ENCODE measurements at regions not wholly inside any gene's neighbourhood (a gene's known extent, or its start where the extent isn't known, plus 50 kb on each side); places are given as distances from the start of the nearest gene placed in this dataset.

DNA sequence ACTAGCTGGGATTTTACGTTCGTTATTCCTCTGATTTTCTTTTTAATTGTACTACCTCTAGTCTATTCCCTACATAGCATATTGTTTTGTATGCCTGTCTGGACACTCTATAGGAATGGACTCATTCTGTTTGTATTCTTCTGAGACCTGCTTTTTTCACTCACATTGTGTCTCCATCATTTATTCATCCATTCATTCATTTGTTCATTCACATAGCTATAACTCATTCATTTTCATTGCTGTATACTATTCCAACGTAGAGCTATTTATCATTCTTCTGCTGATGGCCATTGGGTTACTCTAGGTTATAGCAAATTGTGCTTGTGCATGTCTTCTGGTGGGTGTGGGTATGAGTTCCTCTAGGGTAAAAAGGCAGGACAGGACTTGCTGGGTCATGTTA, 74.0 kb upstream of the SLC6A6 start:
- no peak for DNase-seq (ENCODE audit: low read depth)
- in situ Hi-C loops (cut with HindIII; ENCODE audit: low pct_unique_long_range_greater_than_20kb, low sequenced_read_pairs): no loop called here

DNA sequence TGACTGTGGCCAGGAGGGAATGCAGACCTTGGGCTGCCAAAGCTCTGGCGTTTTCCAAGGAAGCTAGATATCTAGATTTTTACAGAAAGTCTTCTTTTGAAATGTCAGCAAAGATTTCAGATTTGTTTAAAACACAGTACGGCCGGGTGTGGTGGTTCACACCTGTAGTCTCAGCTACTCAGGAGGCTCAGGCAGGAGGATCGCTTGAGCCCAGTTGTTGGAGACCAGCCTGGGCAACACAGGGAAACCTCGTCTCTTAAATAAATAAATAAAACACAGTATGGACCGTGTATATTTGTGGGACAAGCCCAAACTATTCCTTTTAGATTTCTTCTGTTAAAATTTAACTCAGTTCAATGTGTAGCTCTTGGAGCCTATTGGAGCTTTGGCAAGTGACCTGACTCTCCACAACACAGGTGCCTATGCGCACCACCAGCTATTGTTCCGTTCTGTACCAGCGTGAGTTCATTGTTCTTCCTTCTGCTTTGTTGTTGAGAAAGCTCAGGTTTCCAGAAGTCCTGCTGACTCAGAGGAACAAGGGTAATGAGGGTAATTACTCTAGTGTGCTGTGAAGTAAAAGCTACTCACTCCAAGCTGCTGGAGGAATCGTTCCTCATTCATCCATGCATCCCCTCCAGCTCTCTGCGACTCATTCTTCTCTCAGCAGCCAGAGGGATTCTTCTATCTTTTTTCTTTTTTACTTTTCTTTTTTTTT, 73.1 kb upstream of the SLC6A6 start:
- peak; percentile 87 for DNase-seq (ENCODE audit: low read depth)
- in situ Hi-C loops (cut with HindIII; ENCODE audit: low pct_unique_long_range_greater_than_20kb, low sequenced_read_pairs): no loop called here

DNA sequence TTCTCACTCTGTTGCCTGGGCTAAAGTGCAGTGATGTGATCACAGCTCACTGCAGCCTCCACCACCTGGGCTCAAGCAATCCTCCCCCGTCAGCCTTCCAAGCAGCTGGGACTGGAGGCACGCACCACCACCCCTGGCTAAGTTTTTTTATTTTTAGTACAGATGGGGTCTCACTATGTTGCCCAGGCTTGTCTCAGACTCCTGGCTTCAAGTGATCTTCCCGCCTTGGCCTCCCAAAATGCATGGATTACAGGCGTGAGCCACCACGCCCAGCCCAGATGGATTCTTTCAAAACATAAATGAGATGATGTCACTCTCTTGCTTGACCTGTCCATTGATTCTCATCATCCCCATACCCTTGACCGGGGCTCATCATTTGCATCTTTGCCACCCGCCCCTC, 72.6 kb upstream of the SLC6A6 start:
- in situ Hi-C loops (cut with HindIII; ENCODE audit: low pct_unique_long_range_greater_than_20kb, low sequenced_read_pairs): no loop called here
- no peak for DNase-seq (ENCODE audit: low read depth)

DNA sequence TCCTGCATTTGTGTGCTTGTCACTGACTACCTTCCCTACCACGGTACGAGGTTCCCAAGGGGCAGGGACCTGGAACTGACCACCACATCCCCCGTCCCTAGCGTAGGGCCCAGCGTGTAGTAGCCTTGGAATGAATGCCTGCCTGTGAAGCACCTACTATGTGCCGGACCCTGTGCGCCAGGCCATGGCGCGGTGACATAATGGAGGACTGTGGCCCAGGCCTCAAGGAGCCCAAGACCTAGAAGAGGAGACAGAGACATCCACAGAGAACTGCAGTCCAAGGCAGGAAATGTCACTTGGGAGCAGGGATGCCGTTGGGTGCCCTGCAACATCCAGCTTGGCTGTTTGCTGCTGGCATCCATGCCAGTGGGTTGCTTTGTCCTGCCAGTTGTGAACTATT, 71.9 kb upstream of the SLC6A6 start:
- no peak for DNase-seq (ENCODE audit: low read depth)
- in situ Hi-C loops (cut with HindIII; ENCODE audit: low pct_unique_long_range_greater_than_20kb, low sequenced_read_pairs): no loop called here

DNA sequence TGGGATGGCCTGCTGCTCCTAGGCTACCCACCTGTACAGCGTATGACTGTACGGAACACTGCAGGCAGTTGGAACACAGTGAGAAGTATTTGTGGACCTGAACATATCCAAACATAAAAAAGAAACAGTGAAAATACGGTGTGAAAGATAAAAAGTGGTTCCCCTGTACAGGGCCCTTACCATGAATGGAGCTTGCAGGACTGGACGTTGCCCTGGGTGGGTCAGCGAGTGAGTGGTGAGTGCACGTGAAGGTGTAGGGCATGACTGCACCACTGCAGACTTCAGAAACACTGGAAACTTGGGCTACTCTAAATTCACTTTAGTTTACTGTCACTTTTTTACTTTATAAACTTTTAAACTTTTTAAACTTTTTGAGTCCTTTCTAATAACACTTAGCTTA, 71.2 kb upstream of the SLC6A6 start:
- no peak for DNase-seq (ENCODE audit: low read depth)
- in situ Hi-C loops (cut with HindIII; ENCODE audit: low pct_unique_long_range_greater_than_20kb, low sequenced_read_pairs): no loop called here

DNA sequence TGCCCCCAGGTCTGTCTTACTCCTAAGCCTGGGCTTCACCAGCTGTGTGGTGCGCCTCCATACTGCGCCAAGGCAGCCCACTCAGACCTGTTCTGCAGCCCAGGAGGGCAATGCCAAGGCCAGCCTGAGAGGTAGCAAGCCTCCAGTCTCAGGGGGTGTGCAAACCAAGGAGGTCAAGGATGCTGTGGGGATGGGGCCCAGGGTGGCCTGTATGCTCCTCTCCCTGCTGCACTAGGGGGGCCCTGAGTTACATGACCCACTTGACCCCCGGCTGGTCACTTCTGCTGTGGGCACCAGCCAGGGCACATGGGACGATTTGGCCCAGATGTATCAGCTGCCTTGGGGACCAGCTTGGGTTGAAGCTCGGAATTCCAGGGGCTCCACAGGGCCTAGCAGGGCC, 70.0 kb upstream of the SLC6A6 start:
- no peak for DNase-seq (ENCODE audit: low read depth)
- in situ Hi-C loops (cut with HindIII; ENCODE audit: low pct_unique_long_range_greater_than_20kb, low sequenced_read_pairs): no loop called here

DNA sequence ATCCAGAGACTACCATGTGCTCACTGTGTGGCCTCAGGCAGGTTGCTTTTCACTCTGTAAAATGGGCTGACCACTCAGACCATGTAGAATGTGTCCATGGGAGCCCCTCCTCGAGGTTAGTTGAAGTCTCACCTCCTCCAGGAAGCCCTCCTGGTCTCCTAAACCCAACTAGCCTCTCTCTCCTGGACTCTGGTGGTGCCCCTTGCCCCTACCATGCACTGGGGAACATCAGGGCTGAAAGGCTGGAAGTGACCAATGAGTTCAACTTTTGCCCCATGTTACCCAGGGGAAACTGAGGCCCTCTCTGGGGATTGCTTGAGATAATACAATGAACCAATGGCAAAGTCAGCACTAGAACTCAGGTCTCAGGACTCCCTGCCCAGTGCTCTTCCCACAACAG, 69.2 kb upstream of the SLC6A6 start:
- in situ Hi-C loops (cut with HindIII; ENCODE audit: low pct_unique_long_range_greater_than_20kb, low sequenced_read_pairs): no loop called here
- no peak for DNase-seq (ENCODE audit: low read depth)

DNA sequence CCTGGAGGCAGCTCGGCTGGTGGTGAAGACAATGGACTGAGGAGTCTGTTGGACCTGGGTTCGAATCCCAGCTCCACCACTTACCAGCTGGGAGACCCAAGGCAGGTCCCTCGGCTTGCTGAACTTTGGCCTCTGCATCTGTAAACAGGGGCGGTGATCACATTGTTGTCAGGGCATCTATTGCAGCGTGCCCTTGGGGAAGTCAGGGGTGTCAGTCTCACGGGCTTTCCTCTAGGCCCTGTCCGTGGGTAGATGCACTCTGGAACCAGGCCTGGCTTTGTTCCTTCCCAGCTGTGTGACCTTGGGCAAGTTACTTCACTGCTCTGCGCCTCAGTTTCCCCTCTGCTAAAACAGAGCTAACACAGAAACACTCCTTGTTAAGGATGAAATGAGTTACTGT, 68.8 kb upstream of the SLC6A6 start:
- in situ Hi-C loops (cut with HindIII; ENCODE audit: low pct_unique_long_range_greater_than_20kb, low sequenced_read_pairs): no loop called here
- no peak for DNase-seq (ENCODE audit: low read depth)

DNA sequence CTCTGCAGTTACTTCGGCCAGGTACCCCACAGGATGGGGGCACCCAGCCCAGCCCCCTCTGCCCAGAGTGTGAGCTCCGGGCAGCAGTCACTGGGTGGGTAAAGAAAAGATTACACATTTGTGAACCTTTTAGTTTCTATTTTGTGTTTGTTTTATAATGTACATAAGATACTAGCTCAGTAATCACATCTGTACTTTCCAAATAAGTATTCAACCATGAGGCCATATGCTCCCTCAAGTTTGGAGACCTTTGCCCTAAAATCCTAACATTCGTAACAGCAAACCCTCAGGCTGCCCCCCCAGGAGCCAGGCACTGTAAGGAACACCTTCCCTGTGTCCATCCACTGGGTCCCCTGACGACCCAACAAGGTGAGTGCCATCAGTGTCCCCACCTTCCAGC, 68.3 kb upstream of the SLC6A6 start:
- in situ Hi-C loops (cut with HindIII; ENCODE audit: low pct_unique_long_range_greater_than_20kb, low sequenced_read_pairs): no loop called here
- no peak for DNase-seq (ENCODE audit: low read depth)

DNA sequence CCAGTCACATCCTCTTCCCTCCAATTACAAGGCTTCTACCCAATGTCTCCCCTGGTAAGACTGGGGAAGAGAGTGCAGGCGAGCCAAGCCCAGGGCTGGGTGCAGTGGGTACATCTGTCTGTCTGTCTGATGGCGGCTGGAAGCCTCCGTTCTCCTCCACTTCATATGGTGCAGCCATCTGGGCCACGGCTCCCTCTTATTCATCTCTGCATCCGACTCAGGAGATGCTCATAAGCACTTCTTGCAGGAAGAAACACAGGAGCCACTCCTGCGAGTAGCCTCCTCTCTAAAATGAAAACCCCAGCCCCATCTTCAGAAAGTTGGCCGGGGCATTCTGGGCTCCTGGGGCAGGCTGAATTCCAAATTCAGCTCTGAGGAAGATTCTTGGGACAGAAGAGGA, 67.5 kb upstream of the SLC6A6 start:
- in situ Hi-C loops (cut with HindIII; ENCODE audit: low pct_unique_long_range_greater_than_20kb, low sequenced_read_pairs): no loop called here
- no peak for DNase-seq (ENCODE audit: low read depth)

DNA sequence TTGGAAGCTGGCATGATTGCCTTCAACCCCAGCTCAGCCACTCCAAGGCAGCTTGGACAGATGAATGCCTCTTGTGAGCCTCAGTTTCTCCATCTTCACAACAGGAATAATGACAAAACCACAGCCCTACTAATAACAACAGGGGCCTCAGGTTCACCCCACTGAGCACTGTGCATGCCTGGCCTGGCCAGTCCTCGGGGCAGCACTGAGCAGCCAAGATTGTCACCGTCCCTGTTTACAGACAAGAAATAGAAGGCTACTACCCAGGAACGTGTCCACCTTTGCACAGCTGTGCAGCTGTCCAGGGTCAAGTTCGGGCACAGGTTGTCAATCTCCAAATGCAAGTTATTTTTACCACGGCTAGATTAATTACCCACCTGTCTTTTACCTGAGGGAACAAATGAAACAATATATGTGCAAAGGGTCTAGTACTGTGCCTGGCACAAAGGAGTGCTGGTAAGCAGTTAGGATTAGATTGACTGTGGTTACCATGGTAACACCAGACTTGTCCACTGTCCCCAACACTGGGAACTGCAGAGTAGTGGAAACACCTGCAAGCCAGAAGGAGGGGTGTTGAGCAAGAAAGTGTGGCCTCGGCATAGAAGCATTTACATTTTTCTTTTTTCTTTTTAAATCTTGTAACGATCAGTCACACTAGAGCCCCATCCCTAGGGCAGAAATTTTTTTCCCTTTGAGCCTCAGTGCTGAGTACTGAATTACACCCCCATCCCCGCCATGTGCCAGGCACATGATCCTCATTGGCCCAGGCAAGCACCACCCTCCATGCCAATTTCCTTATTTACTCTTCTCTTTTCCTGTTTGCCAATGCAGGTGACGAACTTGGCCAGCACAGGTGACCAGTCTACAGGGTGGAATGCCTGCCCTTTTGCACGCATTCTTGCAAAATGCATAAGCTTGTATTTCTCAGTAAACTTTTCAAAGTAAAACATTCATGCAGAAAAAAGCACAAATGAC, 66.3 kb upstream of the SLC6A6 start:
- DNase-seq (ENCODE audit: low read depth): no peak
- in situ Hi-C loops (cut with HindIII; ENCODE audit: low pct_unique_long_range_greater_than_20kb, low sequenced_read_pairs): no loop called here

DNA sequence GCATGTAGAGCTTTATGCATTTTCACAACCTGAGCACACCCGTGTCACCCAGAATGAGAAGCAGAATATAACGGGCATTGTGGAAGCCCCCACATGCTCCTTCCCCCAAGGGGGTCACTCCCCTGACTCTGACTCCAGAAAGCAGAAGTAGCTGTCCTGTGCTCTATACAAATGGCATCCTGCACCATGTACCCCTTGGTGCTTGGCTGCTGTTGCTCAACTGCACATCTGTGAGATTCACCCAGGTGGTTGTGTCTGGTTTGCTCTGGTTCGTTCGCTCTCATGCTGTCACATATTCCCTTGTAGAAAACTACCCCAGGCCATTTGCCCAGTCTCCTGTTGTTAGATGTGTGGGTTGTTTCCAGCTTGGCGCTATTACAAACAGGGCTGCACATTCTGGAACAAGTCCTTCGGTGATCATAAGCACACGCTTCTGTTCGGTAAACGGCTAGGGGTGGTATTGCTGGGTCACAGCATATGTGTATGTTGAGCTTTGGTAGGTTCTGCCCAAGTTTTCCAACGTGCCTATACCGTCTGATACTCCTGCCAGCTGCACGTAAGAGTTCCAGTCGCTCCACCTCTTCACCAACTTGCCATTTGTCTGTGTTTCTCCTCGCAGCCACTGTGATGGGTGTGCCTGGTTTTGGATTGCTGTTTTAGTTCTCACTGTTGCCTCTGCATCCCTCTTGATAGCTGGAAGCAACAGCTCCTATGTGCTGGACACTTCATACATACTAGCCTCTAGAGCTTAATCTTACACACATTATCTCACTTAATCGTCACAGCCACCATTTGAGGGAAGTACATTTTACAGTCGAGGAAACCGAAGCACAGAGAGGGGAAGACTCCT, 65.4 kb upstream of the SLC6A6 start:
- in situ Hi-C loops (cut with HindIII; ENCODE audit: low pct_unique_long_range_greater_than_20kb, low sequenced_read_pairs): no loop called here
- DNase-seq (ENCODE audit: low read depth): no peak

DNA sequence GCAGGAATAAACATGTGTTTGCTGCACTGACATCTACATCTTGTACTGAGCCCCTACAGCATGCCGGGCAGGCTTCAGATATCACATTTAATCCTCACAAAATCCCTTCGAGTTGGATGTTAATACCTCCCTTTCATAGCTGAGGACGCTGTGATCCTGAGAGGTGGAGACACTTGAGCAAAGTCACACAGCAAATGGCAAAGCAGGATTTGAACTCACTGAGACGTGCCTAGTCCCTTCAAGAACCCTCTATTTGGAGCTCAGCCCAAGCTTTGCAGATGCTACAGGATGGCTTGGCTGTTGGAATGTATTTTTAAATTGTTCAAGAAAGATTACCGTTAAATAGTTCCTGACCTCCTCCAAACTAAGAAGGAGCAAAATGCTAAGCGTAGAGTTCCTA, 64.6 kb upstream of the SLC6A6 start:
- DNase-seq (ENCODE audit: low read depth): no peak
- in situ Hi-C loops (cut with HindIII; ENCODE audit: low pct_unique_long_range_greater_than_20kb, low sequenced_read_pairs): no loop called here

DNA sequence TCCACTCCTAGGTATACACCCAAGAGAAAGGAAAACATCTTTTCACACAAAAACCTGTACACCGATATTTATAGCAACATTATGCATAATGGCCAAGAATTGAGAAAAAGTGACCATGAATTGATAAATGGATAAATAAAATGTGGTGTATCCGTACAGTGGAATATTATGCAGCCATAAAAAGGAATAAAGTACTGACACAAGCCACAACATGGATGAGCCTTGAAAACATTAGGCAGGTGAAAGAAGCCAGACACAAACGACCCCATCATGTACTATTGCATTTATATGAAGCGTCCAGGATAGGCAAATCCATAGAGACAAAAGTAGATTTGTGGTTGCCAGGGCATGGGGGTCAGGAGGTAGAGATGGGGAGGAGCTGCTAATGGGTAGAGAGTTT, 64.2 kb upstream of the SLC6A6 start:
- in situ Hi-C loops (cut with HindIII; ENCODE audit: low pct_unique_long_range_greater_than_20kb, low sequenced_read_pairs): no loop called here
- no peak for DNase-seq (ENCODE audit: low read depth)

DNA sequence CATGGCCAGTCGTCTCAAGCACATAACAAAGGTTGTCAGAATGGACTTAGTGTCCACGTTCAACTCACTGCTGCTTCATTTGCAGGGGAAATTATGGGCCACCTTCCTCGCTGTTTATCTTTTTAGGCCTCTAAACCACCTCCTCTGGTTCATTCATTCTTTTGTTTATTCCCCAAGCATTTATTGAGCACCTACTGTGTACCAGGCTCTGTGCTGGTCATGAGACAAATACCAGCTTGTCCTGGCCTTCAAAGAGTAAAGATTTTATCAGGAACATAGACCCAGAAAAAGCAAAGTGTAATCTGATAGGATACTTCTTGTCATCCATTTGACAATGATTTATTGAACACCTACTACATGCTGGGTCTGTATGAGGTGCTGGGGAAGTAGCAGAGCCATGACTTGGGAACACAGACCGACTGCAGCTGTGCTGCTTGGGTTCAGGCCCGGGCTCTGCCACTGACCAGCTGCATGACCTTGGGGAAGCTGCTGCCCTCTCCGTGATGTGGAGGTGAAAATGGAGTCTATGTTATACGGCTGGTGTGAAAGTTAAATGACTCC, 63.4 kb upstream of the SLC6A6 start:
- in situ Hi-C loops (cut with HindIII; ENCODE audit: low pct_unique_long_range_greater_than_20kb, low sequenced_read_pairs): no loop called here

DNA sequence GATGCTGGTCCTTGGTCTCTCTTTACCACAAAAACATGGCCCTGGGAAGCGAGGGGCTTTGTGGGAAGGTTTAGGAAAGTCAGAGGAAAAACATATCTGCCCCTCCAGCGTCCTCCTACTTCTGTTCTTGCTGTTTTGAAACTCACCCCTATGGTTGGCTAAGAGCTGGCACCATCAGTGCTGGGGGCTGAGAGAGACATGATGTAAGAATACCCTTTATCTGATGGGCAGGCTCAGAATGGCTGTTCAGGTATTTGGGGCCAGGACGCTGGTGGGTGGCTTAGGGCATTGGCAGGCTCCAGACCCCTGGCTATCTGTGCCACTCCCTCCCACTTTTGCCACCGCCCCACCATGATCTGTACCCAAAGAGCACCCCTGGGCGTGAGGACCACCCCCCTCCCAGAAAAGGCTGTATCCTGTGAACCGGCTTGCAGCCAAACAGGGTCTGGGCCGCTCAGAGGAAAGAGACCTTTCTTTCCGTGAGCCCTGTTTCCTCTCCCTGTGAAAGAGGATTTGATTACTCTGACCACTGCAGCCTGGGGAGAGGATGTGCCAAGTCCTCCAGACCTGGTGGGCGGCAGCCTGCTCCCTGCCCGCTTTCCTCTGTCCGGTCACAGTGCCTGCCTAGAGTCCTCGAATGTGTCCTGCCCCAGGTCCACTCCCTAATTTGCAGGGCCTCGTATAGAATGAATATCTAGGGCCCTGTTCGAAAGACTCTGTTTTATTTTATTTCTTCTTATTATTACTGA, 61.3 kb upstream of the SLC6A6 start:
- DNase-seq (ENCODE audit: low read depth): no peak
- in situ Hi-C loops (cut with HindIII; ENCODE audit: low pct_unique_long_range_greater_than_20kb, low sequenced_read_pairs): no loop called here

More for the DNA sequence above, 63.4 kb upstream of the SLC6A6 start:
- no peak for DNase-seq (ENCODE audit: low read depth)

DNA sequence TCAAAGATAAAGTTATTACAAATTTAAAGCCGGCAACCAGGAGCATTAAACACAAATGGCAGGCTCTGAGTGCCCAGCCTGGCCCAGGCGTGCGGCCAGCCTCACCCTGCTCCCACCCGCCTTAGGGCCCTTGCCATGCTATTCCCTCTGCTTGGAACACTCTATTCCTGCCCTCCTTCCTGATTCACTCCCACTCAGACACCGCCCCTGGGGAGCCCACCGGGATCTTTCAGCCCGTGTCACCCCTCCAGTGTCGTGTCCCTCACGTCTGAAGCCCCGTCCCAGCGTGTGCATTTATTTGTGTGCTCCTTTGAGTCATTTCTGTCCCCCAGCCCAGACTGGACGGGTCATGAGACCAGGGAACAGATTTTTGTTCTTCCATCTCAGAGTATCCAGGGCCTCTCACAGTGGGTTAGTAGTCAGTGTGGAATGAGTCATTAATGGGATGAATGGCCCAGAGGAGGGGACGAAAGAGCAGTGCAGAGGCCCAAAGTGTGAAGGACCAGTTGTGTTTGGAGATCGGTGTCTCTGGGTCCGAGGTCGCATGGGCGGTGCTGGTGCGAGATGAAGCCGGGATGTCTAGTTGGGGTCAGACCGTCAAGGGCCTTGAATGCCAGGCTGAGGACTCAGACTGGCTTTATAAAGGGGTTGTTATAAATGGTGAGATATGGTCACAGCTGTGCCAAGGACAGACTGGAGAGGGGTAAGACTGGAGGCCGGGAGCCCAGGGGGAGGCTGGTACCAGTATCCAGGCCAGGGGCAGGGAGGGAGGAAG, 58.9 kb upstream of the SLC6A6 start:
- in situ Hi-C loops (cut with HindIII; ENCODE audit: low pct_unique_long_range_greater_than_20kb, low sequenced_read_pairs): no loop called here

More for the DNA sequence above, 58.9 kb upstream of the SLC6A6 start:
- no peak for DNase-seq (ENCODE audit: low read depth)

All from Caki2 (cell line).